Gastrocnemius medialis (tissue), 4 donors: ENCODE measurements at regions not wholly inside any gene's neighbourhood (a gene's known extent, or its start where the extent isn't known, plus 50 kb on each side); places are given as distances from the start of the nearest gene placed in this dataset.

Experiments
- CTCF ChIP-seq, 5 experiments: fragments of 450-650 bp in 3 of 5; fragments of 200-600 bp in 2 of 5; sonication (generic) in 2 of 5; IDR thresholded peaks in 4 of 5; conservative IDR thresholded peaks in 1 of 5; 1 replicate in 4 of 5; 2 replicates in 1 of 5; pipeline ENCODE4 v1.5.1; 2016 to 2019; ENCODE audit warnings: antibody characterized with exemption in 5 of 5, mild to moderate bottlenecking in 3 of 5, moderate library complexity in 3 of 5
- POLR2A ChIP-seq, 2 donors: fragments of 450-650 bp; IDR thresholded peaks; one replicate each; pipeline ENCODE4 v1.6.1; 2017; ENCODE audit warnings: antibody characterized with exemption in 2 of 2, mild to moderate bottlenecking in 2 of 2, moderate library complexity in 2 of 2

GRCh38 chr15:96126859-96127258, 203.6 kb upstream of the NR2F2 start:
- no peak for TF ChIP-seq CTCF (IDR thresholded peaks at IDR 0.05 in 4 of 5, conservative IDR thresholded peaks at IDR 0.05 in 1 of 5)
- no peak for TF ChIP-seq POLR2A (IDR thresholded peaks at IDR 0.05)
